ENCODE measurements at regions not wholly inside any gene's neighbourhood (a gene's known extent, or its start where the extent isn't known, plus 50 kb on each side); places are given as distances from the start of the nearest gene placed in this dataset.

GRCh38 chr3:180409883-180410282 lies 192.1 kb upstream of the TTC14 start:
- ChIA-PET CTCF (no interaction called here), POLR2A (no interaction called here)
- Histone ChIP-seq H3K27me3 (ENCODE audit: control insufficient read depth, insufficient read depth, low read length) (no peaks in the 10 kb centered on the region), H3K4me3 (ENCODE audit: low read depth, low read length) (no peak overlapping the region), H3K36me3 (ENCODE audit: control insufficient read depth, insufficient read depth, low read length) (no peaks in the 10 kb centered on the region)
- no peak for TF ChIP-seq CTCF (IDR thresholded peaks at IDR 0.05; ENCODE audit: insufficient read depth, low read depth, low read length)
- DNase-seq (ENCODE audit: low read depth): no peak

DNA sequence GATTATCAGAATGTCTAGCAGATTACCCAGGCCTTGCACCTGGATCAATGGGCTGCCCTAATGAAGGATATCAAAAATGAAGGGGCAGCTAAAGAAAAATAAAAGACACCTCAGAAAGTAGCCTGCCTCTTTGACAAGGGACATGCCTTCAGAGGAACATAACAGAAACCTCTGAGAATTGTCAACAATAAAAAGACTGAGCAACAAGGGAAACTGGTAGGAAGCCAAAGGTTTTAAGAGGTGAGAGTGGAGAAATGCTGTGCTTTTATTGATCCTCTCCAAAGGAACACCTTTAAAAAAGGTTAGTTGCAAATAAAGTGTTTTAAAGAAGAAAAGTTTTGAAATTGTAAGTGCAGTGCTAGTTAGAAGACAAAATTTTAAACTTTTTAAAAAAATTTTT lies 187.8 kb upstream of the TTC14 start:
- no peak for DNase-seq (ENCODE audit: low read depth)
- ChIA-PET POLR2A (no interaction called here), CTCF (no interaction called here)
- no peak overlapping the region for H3K4me3 ChIP-seq (ENCODE audit: low read depth, low read length)
- H3K27me3 ChIP-seq (ENCODE audit: control insufficient read depth, insufficient read depth, low read length): no peaks in the 10 kb centered on the region
- no peak for TF ChIP-seq CTCF (IDR thresholded peaks at IDR 0.05; ENCODE audit: insufficient read depth, low read depth, low read length)
- H3K36me3 ChIP-seq (ENCODE audit: control insufficient read depth, insufficient read depth, low read length): no peaks in the 10 kb centered on the region

DNA sequence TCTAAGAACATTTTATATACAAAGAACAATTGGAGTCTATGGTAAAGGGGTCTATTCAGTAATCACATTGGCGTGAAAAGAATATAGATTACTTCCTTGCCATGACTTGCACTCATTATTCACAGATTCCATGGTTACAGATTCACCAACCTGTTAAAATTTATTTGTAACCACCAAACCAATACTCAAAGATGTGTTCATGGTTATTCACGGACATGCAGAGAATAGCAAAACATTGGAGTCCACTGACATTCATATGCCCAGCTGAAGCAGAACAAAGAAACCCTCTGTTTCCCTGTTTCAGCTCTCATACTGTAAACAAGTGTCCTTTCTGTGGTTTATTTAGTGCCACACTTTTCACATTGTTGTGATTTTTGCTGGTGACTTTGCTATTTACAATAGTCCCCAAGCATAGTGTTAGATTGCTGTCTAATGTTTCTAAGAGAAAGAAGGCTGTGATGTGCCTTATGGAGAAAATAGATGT lies 185.8 kb upstream of the TTC14 start:
- CTCF ChIA-PET: no interaction called here
- TF ChIP-seq CTCF (IDR thresholded peaks at IDR 0.05; ENCODE audit: insufficient read depth, low read depth, low read length): no peak

GRCh38 chr3:180417241-180417640 lies 184.7 kb upstream of the TTC14 start:
- no peaks in the 10 kb centered on the region for H3K36me3 ChIP-seq (ENCODE audit: control insufficient read depth, insufficient read depth, low read length)
- POLR2A ChIA-PET: no interaction called here

More for the DNA sequence above, 185.8 kb upstream of the TTC14 start:
- Histone ChIP-seq H3K36me3 (ENCODE audit: control insufficient read depth, insufficient read depth, low read length) (no peaks in the 10 kb centered on the region), H3K27me3 (ENCODE audit: control insufficient read depth, insufficient read depth, low read length) (no peaks in the 10 kb centered on the region), H3K4me3 (ENCODE audit: low read depth, low read length) (no peak overlapping the region)
- DNase-seq (ENCODE audit: low read depth): no peak
- POLR2A ChIA-PET: no interaction called here

DNA sequence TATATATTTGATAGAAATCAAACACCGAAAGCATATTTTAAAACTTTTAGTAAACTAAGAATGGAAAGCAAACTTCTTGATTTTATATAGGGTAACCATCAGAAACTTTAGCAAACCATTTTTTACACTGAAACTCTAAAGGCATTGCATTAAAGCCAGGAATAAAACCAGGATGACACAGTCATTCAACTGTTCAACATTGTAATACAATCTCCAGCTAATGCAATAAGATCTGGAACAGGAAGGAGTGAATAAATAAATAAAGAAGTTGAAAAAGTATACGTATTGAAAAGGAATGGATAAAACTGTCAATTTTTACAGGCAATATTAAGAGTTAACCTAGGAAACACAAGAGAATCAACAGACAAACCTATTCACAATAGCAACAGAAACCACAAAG lies 181.9 kb upstream of the TTC14 start:
- TF ChIP-seq CTCF (IDR thresholded peaks at IDR 0.05; ENCODE audit: insufficient read depth, low read depth, low read length): no peak
- DNase-seq (ENCODE audit: low read depth): no peak

More at GRCh38 chr3:180417241-180417640, 184.7 kb upstream of the TTC14 start:
- H3K4me3 ChIP-seq (ENCODE audit: low read depth, low read length): no peak overlapping the region
- DNase-seq (ENCODE audit: low read depth): no peak
- no peaks in the 10 kb centered on the region for H3K27me3 ChIP-seq (ENCODE audit: control insufficient read depth, insufficient read depth, low read length)
- CTCF ChIA-PET: no interaction called here
- no peak for TF ChIP-seq CTCF (IDR thresholded peaks at IDR 0.05; ENCODE audit: insufficient read depth, low read depth, low read length)

More for the DNA sequence above, 181.9 kb upstream of the TTC14 start:
- Histone ChIP-seq H3K4me3 (ENCODE audit: low read depth, low read length) (no peak overlapping the region), H3K27me3 (ENCODE audit: control insufficient read depth, insufficient read depth, low read length) (no peaks in the 10 kb centered on the region), H3K36me3 (ENCODE audit: control insufficient read depth, insufficient read depth, low read length) (no peaks in the 10 kb centered on the region)
- CTCF ChIA-PET: no interaction called here
- POLR2A ChIA-PET: no interaction called here

Data from BJ (cell line).